ENCODE measurements at regions not wholly inside any gene's neighbourhood (a gene's known extent, or its start where the extent isn't known, plus 50 kb on each side); places are given as distances from the start of the nearest gene placed in this dataset.
"Not testable (repeated sequence)": the region's sequence is repeated elsewhere in the genome, so short reads cannot be mapped to it uniquely, and the experiment has no call there.

DNA sequence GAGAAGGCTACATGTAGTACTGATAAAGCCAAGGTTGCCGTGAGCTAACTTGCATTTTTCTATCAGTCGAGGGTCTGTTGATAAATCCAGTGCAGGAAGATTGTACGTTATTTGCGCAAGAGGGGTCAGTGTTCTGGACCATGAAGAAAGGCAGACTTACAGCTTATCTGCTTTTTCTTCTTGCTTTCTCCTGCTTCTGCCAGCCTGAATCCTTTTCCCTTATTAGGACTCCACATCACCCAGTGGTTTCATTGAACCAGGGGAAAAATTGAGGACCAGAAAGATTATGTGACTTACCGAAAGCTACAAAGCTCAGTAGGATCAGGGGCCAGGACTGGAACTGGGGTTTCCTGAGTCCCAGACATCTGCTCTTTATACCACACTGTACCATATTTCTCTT lies 534.6 kb upstream of the BRINP1 start:
- no peak for DNase-seq

- DNase-seq: no peak
These were observed 533.4 kb upstream of the BRINP1 start for GRCh38 chr9:119902611-119903010.

- DNase-seq: no peak
These were observed 529.1 kb upstream of the BRINP1 start for GRCh38 chr9:119898316-119898715.

DNA sequence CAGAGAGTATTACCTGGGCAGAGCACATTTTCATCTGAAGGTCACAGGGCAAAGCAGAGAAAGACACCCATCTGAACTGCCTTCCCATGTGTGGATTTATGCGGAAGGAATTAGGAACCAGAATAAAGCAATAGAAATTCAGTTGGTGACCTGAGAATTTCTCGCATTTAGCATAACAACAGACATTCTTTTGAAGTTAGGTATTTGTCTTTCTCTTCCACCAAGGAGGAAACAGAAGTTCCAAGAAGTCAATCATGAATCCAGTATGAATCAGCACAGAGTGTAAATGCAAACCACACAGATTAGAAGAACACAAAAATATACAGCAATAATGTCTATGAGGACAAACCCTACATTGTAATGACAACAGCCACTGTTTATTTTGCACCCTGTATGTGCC lies 515.2 kb upstream of the BRINP1 start:
- no peak for DNase-seq

GRCh38 chr9:119881898-119882297 lies 512.7 kb upstream of the BRINP1 start:
- DNase-seq: no peak

- DNase-seq: no peak
These were observed 511.1 kb upstream of the BRINP1 start for GRCh38 chr9:119880361-119880760.

DNA sequence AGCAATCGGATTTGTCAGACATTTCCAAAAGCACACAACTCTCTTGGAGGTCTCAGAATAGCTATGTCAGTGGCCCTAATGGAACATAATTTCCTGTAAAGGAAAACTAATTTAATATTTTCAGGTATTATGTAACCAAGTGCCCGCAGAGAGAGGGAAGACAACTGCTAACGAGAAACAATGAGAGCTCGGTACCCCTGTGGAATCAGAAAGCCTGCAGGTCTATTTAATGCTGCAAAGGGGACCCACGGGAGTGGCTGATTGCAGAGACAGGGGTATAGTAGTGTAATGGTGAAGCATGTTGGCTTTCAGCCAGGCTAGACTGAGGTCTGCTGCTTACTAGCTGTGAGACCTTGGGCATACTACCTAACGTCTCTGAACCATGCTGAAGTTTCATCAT lies 508.1 kb upstream of the BRINP1 start:
- DNase-seq: no peak

GRCh38 chr9:119873877-119874276 lies 504.6 kb upstream of the BRINP1 start:
- no peak for DNase-seq

DNA sequence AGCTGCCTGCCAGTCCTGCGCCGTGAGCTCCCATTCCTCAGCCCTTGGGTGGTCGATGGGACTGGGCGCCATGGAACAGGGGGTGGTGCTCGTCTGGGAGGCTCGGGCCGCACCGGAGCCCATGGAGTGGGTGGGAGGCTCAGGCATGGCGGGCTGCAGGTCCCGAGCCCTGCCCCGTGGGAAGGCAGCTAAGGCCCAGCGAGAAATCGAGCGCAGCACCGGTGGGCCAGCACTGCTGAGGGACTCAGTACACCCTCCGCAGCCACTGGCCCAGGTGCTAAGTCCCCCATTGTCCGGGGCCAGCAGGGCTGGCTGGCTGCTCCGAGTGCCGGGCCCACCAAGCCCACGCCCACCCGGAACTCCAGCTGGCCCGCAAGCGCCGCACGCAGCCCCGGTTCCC lies 501.0 kb upstream of the BRINP1 start:
- not testable (repeated sequence) for DNase-seq

GRCh38 chr9:119868694-119869093 lies 499.5 kb upstream of the BRINP1 start:
- no peak for DNase-seq

DNA sequence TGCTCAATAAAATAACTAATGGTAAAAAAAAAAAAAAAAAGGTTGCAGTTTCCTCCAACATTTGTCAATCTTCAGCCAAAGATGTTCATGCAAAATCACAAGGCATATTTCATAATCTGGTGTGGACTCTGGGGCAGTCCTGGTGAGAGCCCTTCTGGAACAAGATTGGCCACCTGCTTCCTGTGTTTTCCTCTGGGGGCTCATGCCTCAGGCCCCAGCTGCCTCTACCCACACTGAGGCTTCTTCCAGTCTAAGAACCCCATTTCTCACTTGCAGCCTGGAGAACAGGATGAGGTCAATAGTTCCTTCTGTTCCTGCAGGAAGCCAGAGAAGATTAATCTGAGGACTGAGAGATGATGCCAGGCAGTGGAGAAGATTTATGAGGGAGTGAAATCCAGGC lies 492.6 kb upstream of the BRINP1 start:
- no peak for DNase-seq

DNA sequence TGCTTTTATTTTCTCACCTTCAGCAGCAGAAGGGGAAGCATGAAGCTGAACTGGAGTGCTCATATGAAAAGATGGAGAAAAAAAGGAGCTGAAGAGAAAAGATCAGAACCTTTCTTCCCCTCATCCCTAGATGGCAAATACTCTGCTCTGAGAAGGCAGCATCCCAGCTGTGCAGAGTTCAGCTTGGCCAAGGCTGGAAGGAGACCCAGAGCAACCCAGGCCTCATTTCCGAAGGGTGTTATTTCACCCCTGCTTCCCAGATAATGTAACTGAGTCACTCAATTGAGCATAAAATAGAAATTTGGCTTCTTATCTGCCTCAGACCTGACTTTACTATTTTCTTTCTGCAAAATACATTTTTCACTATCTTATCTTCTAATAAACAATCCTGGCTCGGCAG lies 489.9 kb upstream of the BRINP1 start:
- DNase-seq: no peak

- no peak for DNase-seq
These were observed 483.9 kb upstream of the BRINP1 start for GRCh38 chr9:119853126-119853525.

GRCh38 chr9:119852390-119852789 lies 483.2 kb upstream of the BRINP1 start:
- no peak for DNase-seq

- DNase-seq: no peak
These were observed 475.2 kb upstream of the BRINP1 start for GRCh38 chr9:119844431-119844830.

DNA sequence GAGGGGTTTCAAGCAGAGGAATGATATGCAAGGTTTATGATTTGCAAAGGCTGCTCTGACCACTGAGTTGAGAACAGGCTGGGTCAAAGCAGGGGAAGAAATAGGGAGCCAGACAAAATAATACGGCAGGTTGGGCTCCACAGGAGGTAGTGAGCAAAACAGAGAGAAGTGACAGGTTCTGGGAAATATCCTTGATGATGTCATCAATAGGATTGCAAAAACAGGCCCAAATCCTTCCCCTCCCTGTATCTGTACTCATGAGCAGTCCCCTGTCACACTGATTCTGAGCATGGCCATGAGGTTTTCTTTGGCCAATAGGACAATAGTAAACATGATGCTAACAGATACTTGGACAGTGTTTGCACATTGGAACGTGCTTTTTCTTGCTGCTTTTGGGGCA lies 471.8 kb upstream of the BRINP1 start:
- no peak for DNase-seq

DNA sequence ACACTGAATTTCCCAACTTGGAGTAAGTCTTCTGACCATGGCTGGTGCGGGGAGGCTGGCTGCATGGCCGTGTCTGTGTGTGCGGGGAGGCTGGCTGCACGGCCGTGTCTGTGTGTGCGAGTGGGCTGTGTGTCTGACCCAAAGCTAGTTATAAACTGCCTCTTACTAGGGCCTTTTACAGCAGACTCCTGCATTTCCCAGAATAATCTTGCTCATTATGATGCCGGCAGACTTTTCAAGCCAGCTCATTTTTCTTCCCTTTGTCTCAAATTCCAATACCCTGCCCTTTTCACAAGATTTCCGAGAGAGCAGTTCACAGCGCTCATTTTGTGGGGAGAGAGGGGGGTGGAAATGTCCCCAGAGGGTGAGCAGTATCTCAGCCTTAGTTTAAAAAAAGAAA lies 470.7 kb upstream of the BRINP1 start:
- no peak for DNase-seq

DNA sequence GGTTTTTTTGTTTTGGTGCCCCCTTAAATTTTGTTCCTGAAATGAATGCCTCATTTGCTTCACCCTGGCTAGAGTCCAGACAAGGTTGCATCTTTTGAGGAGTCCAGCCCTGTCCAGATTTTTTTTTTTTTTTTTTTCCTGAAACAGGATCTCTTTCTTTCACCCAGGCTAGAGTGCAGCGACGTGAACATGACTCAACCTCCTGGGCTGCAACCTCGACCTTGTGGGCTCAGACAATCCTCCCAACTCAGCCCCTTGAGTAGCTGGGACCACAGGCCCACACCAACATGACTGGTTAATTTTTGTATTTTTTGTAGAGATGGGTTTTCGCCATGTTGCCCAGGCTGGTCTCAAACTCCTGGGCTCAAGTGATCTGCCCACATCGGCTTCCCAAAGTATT lies 469.0 kb upstream of the BRINP1 start:
- DNase-seq: no peak

- no peak for DNase-seq
These were observed 466.8 kb upstream of the BRINP1 start for GRCh38 chr9:119836036-119836435.

DNA sequence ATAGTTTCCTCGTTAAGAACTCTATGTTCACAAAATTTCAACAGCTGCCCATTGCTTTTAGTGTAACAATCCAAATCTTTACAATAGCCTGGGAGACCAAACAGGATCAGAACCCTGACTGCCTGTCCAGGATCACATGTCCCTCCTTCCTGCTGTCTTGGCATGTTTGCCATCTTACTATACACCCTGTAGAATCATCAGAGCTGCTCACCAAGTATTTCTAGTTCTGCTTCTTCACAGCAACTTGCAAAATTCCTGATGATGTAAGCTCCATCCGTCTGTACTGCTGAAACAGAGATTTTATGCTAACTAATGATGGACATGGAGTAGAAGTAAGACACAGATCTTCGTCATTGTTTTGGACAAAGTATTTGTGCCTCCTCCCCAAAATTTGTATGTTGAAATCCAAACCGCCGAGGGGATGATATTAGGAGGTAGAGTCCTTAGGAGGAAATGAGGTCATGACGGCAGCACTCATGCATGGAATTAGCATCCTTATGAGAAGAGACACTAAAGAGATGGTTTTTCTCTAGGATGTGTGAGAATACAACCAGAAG lies 464.9 kb upstream of the BRINP1 start:
- no peak for DNase-seq

GRCh38 chr9:119831309-119831708 lies 462.1 kb upstream of the BRINP1 start:
- DNase-seq: no peak

DNA sequence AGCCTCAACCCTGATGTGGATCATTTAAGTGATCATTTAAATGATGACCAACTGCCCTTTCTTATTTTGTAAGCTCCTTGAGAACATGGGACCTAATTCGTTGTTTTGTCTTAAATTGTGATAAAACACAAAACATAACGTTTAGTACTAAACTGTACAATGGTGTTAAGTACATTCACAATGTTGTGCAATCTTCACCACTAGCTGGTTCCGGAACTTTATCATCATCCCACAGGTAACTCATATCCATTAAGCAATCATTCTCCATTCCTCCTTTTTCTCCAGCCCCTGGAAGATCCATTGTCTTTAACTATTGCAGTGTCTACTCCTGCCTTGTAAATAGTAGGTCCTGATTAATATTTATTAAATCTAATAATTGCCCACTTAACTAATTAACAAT lies 460.5 kb upstream of the BRINP1 start:
- DNase-seq: no peak

DNA sequence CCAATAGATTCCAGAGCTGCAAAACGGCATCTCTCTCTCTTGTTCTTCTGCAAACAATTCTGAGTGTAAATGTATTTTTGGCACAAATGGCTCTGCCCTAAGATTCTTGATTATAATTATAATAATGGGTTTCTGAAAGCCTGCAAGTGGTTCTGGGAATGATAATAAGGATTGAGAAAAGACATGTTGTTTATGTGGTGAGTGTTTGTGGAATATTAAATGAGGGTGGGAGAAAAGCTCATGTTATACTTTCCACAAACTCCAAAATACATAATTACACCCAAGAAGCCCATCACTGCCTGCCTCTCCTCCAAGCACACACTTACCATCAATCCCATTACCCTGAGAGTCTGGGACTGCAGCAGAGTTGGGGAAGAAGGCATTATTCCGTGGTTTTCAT lies 460.0 kb upstream of the BRINP1 start:
- no peak for DNase-seq

- no peak for DNase-seq
These were observed 458.3 kb upstream of the BRINP1 start for GRCh38 chr9:119827526-119827925.

DNA sequence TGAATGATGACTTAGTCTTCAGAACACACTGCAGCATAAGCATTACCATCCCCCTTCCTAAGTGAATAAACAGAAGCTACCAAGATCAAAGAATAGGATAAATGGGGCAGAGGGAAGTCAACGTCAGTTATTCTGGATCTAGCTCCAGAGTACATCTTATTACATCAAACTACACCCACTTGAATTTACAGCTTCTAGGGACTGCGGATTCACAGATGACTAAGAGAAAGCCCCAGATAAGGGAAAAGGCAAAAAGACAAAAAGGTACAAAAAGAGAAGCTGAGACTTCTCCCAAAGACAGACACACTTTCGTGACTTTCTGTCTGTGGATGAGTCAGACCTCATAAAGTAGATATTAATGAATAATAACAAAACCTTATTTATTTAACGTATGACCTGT lies 457.9 kb upstream of the BRINP1 start:
- no peak for DNase-seq

All from cerebellar nuclear complex (tissue), 1 donor.